C4-2B (cell line): ENCODE measurements at regions not wholly inside any gene's neighbourhood (a gene's known extent, or its start where the extent isn't known, plus 50 kb on each side); places are given as distances from the start of the nearest gene placed in this dataset.

Experiments used
- H3K27ac ChIP-seq: fragments of 450-650 bp; 2 replicates; pipeline ENCODE4 v1.5.1; 2017
- ZFX ChIP-seq: fragments of 450-650 bp; IDR thresholded peaks from 2 replicates; pipeline ENCODE4 v1.6.1; 2017
- TF ChIP-seq, protein P1 (sequence below): fragments of 450-650 bp; conservative IDR thresholded peaks from 2 replicates; pipeline ENCODE4 v1.5.1; 2017; ENCODE audit warnings: mild to moderate bottlenecking

DNA sequence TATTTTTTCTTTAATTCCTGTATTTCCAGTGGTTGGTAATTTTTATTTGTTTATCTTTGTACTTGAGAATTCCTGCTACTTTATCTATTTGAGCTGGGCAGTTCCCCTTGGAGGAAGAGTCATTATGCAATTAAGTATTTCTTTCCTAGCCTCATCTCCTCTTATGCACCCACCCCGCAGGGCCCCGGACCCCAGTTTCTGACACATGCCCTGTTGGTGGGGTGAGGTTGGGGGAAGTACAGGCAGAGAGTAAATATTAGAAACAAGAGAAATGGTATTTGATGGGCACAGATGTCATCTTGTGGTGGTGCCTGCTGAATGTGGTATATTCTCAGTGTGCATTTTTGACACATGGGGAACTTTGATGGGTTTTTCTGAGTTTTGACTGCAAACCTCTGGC is 602.7 kb upstream of the NOX3 start:
- no peak overlapping the region for H3K27ac ChIP-seq
- TF ChIP-seq, protein P1, sequence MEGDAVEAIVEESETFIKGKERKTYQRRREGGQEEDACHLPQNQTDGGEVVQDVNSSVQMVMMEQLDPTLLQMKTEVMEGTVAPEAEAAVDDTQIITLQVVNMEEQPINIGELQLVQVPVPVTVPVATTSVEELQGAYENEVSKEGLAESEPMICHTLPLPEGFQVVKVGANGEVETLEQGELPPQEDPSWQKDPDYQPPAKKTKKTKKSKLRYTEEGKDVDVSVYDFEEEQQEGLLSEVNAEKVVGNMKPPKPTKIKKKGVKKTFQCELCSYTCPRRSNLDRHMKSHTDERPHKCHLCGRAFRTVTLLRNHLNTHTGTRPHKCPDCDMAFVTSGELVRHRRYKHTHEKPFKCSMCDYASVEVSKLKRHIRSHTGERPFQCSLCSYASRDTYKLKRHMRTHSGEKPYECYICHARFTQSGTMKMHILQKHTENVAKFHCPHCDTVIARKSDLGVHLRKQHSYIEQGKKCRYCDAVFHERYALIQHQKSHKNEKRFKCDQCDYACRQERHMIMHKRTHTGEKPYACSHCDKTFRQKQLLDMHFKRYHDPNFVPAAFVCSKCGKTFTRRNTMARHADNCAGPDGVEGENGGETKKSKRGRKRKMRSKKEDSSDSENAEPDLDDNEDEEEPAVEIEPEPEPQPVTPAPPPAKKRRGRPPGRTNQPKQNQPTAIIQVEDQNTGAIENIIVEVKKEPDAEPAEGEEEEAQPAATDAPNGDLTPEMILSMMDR = no peak
- TF ChIP-seq ZFX = no peak

DNA sequence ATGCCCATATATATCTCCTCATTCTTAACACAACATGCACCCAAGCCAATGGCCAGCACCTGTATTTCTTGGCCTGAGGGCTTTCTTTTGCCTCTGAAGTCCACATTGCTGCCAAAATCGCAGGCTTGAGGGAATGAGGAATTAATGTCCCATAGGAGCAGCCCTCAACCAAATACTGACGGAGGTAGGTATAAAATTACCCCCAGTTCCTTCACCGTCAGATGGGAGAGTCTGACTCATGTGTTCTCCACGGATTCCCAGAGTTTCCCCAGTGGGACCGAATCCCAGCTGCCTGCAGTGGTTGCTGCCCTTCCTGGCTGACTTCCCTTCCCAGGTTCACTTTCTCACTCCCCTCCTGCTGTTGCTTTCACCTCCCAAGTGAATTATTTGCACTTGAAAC is 602.2 kb upstream of the NOX3 start:
- TF ChIP-seq ZFX = no peak
- TF ChIP-seq, protein P1 = no peak
- H3K27ac ChIP-seq = no peak overlapping the region

DNA sequence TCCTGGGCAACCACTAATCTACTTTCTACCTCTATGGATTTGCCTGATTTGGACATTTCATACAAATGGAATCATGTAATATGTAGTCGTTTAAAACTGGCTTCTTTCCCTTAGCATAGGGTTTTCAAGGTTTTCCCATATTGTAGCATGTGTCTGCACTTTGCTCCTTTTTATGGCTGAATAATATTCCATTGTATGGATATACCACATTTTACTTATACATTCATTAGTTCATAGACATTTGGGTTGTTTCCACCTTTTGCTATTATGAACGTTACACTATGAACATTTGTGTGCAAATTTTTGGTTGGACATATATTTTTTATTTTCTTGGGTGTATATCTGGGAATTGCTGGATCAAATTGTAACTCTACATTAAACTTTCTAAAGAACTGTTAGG is 600.4 kb upstream of the NOX3 start:
- no peak overlapping the region for H3K27ac ChIP-seq
- TF ChIP-seq, protein P1 = no peak
- TF ChIP-seq ZFX = no peak

DNA sequence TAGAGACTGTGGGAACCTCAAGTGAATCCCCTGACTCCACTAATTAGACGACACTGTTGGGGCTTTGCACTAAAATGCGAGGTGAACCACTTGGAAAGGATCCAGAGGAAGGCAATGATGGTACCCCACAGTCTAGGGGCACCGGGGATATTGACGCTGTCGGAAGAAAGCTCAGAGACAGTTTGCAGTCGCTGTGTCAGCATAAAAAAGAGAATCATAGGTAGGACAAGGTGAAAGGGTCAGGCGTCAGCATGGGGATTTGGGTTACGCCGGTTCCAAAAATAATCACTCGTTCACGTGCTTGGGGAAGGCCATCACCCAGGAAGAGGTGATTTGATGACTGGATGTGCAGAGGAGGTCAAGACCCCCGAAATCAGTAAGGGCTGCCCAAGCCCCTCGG is 598.0 kb upstream of the NOX3 start:
- no peak overlapping the region for H3K27ac ChIP-seq
- TF ChIP-seq, protein P1 = no peak
- no peak for TF ChIP-seq ZFX

DNA sequence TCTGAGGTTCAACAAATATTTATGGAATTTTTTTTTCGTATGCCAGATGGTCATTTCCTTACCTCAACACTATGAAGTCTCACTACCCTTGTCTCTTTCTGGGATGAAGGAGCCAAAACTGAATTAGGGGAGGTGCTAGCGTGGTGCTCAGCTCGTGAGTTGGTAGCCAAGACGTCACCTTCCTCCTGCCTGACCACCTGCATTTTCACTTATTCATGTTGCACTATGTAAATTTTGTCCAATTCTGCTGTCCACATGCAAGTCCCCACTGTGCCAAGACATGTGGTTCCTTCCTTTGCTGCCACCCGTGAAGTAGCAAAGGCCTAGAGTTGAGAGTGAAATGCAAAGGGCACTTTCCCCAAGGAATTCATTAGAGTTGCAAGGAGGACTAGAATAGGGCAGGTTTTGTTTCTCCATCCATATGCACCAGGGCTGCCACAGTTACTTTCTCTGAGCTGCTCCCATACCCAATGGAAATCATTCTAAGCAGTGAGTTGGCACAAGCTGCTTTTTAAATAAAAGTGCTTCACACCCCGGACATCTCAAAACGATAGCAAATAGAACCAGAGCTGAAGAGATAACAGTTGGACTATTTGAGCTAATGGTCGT is 591.3 kb upstream of the NOX3 start:
- H3K27ac ChIP-seq = no peak overlapping the region
- no peak for TF ChIP-seq ZFX
- TF ChIP-seq, protein P1 = no peak

DNA sequence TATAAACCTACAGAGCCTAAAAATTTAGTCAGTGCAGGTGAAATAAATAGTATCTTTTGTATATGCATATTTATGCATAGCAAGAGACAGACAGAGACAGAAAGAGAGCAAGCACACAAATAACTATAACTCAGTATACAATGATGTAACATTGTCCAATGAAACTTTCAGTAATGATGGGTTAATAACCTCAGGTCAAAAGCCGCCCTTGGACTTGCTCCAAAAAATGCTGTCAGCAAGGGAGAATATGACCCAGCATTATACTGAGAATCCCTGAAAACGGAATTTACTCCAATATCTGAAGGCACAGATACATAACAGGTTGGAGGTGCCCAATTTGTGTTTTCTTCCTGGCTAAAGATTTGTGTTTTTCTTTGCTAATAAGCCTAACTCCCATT is 590.6 kb upstream of the NOX3 start:
- no peak overlapping the region for H3K27ac ChIP-seq
- TF ChIP-seq, protein P1 = no peak
- TF ChIP-seq ZFX = no peak

DNA sequence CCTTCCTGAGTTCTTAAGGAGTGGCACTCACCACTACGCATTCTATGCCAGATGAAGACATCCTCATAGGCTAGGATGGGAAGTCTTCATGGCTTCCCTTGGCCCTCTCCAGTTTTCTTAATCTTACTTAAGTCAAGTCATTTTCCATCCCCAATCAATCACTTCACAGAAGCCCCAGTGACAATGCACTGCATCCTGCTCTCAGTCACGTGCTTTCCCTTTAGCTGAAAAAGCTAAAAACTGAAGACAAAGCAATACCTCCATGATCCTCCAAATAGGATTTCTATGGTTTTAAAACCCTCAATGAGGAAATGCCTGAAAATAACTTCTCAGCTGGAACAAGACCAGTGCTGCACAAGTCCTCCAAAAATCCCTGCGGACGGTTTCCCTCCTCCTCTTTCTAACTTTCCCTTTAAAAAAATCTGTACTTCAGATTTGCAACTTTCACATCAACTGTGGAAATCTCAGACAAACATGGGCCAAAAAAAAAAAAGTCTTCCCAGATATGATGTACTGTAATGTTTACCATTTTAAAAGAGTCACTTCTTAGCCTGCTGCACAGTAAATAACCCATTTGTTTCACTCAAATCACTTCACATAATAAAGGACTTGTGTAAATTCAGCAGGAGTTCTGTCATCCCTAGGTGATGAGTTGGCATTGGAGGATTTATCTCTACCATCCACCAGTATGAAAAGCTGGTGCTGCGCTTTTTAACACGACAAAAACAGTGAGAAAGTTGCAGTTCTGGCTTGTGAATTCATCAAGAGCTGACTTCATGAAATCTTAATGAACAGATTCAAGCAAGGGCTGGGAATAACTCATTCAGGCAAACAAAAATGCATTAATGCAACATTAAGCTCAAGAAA is 590.0 kb upstream of the NOX3 start:
- TF ChIP-seq, protein P1 = no peak
- TF ChIP-seq ZFX = no peak
- no peak overlapping the region for H3K27ac ChIP-seq
